Endothelial cell of umbilical vein (primary cell): ENCODE measurements at regions not wholly inside any gene's neighbourhood (a gene's known extent, or its start where the extent isn't known, plus 50 kb on each side); places are given as distances from the start of the nearest gene placed in this dataset.

ENCODE experiments used
- BruUV-seq: library from RNA; stranded (reverse); fragments of 400-500 nt; replicated peaks from 2 replicates; lab custom pipeline; 2021; lab: Mats Ljungman, UMichigan
- CTCF ChIA-PET: fragments of 300-600, 350-600 bp; sonication (Branson Sonifier 250); formaldehyde crosslinking; loops from one replicate; lab custom pipeline; 2021; ENCODE audit warnings: antibody characterized with exemption, inconsistent platforms; lab: Charles Lee
- POLR2A ChIA-PET: fragments of 300-600, 350-600 bp; sonication (Branson Sonifier 250); formaldehyde crosslinking; loops from one replicate; lab custom pipeline; 2021; ENCODE audit warnings: antibody characterized with exemption, inconsistent platforms; lab: Charles Lee
- DNase-seq: peaks from one replicate; pipeline ENCODE4 v3.0.0-alpha.2; 2011; ENCODE audit warnings: low read depth, low spot score
- FAIRE-seq: peaks from 2 replicates; lab custom pipeline; 2011; peaks lifted over from hg19 to GRCh38; lab: Jason Lieb, UNC
- H2AFZ ChIP-seq: 2 replicates; pipeline ENCODE4 v1.6.0; 2012; ENCODE audit warnings: low read depth, low read length, control low read depth, inconsistent platforms
- H3K27ac ChIP-seq: 2 replicates; pipeline ENCODE4 v1.5.1; 2011; ENCODE audit warnings: low read depth, mild to moderate bottlenecking, control low read depth, low read length, moderate library complexity; ENCODE audit not compliant: insufficient read depth
- H3K27me3 ChIP-seq, 2 experiments: 2 replicates each; pipeline versions ENCODE4 v1.6.0 to v1.6.1; 2011; ENCODE audit warnings: low read length in 2 of 2, mixed read lengths in 1 of 2; ENCODE audit not compliant: control insufficient read depth in 2 of 2, insufficient read depth in 2 of 2
- H3K36me3 ChIP-seq, 2 experiments: 2 replicates in 1 of 2; 3 replicates in 1 of 2; pipeline ENCODE4 v1.5.1; 2011; ENCODE audit warnings: low read length in 2 of 2, mild to moderate bottlenecking in 1 of 2, moderate library complexity in 1 of 2; ENCODE audit not compliant: control insufficient read depth in 2 of 2, insufficient read depth in 2 of 2; ENCODE audit errors: extremely low read depth in 1 of 2
- H3K4me1 ChIP-seq: 3 replicates; pipeline ENCODE4 v1.5.1; 2011; ENCODE audit warnings: mild to moderate bottlenecking, low read length; ENCODE audit not compliant: control insufficient read depth, insufficient read depth; ENCODE audit errors: extremely low read depth
- H3K4me2 ChIP-seq: 2 replicates; pipeline ENCODE4 v1.6.1; 2011; ENCODE audit warnings: low read length, control low read depth, mixed read lengths; ENCODE audit not compliant: insufficient read depth
- H3K4me3 ChIP-seq, 3 experiments: fragments of 200-600 bp in 1 of 3; sonication (generic), shearing (Covaris generic) in 1 of 3; replicated peaks in 1 of 3; 2 replicates each; pipeline ENCODE4 v1.5.1; 2011 to 2016; ENCODE audit warnings: control low read depth in 3 of 3, low read length in 3 of 3, mild to moderate bottlenecking in 2 of 3, inconsistent platforms in 1 of 3, low read depth in 1 of 3, moderate library complexity in 1 of 3; ENCODE audit not compliant: insufficient read depth in 1 of 3
- H3K79me2 ChIP-seq: 2 replicates; pipeline ENCODE4 v1.6.0; 2012; ENCODE audit warnings: low read length, inconsistent platforms; ENCODE audit not compliant: control insufficient read depth, insufficient read depth
- H3K9ac ChIP-seq: replicated peaks from 2 replicates; pipeline ENCODE3; 2011; ENCODE audit warnings: low read length, control low read depth; ENCODE audit not compliant: insufficient read depth; ENCODE audit errors: extremely low read depth
- H3K9me1 ChIP-seq: replicated peaks from 3 replicates; pipeline ENCODE4 v1.6.0; 2011; ENCODE audit warnings: mild to moderate bottlenecking, low read length; ENCODE audit not compliant: control insufficient read depth, insufficient read depth; ENCODE audit errors: extremely low read depth
- H3K9me3 ChIP-seq: replicated peaks from 2 replicates; pipeline ENCODE4 v1.5.1; 2012; ENCODE audit warnings: low read length, inconsistent platforms; ENCODE audit not compliant: control insufficient read depth, insufficient read depth
- H4K20me1 ChIP-seq: replicated peaks from 2 replicates; pipeline ENCODE3; 2011; ENCODE audit warnings: mild to moderate bottlenecking, low read length; ENCODE audit not compliant: control insufficient read depth, insufficient read depth; ENCODE audit errors: extremely low read depth
- EZH2 ChIP-seq: IDR thresholded peaks from 2 replicates; pipeline ENCODE4 v1.6.1; 2012; ENCODE audit warnings: borderline replicate concordance, low read depth, mild to moderate bottlenecking, moderate library complexity, low read length, inconsistent platforms; ENCODE audit not compliant: severe bottlenecking
- FOS ChIP-seq: IDR thresholded peaks from 2 replicates; pipeline ENCODE4 v1.6.1; 2011; ENCODE audit warnings: mild to moderate bottlenecking, low read length, moderate library complexity, borderline replicate concordance; ENCODE audit not compliant: insufficient read depth
- GATA2 ChIP-seq: IDR thresholded peaks from 2 replicates; pipeline ENCODE4 v1.7.0; 2011; ENCODE audit warnings: low read depth, mild to moderate bottlenecking, moderate library complexity, mixed read lengths, low read length; ENCODE audit not compliant: insufficient read length, insufficient read depth
- JUN ChIP-seq: IDR thresholded peaks from 2 replicates; pipeline ENCODE4 v1.6.1; 2011; ENCODE audit warnings: borderline replicate concordance, low read depth; ENCODE audit not compliant: insufficient read length, insufficient read depth
- MYC ChIP-seq: IDR thresholded peaks from one replicate; pipeline ENCODE4 v1.6.1; 2011; ENCODE audit warnings: mild to moderate bottlenecking, low read depth, low read length
- POLR2A ChIP-seq: IDR thresholded peaks from 2 replicates; pipeline ENCODE4 v1.6.1; 2012; ENCODE audit warnings: low read depth, mild to moderate bottlenecking, control low read depth, low read length
- POLR2AphosphoS5 ChIP-seq: IDR thresholded peaks from 2 replicates; pipeline ENCODE4 v1.6.1; 2012; ENCODE audit warnings: low read depth, mild to moderate bottlenecking, control low read depth, low read length, moderate library complexity; ENCODE audit not compliant: insufficient read depth
- dilution Hi-C: fragments of 300-500 bp; cut with MboI; formaldehyde crosslinking; loops from one replicate; pipeline ENCODE4 v1.15.0; 2019; ENCODE audit warnings: low sequenced_read_pairs; ENCODE audit not compliant: extremely low pct_ligation_motif_present
- intact Hi-C: fragments of 100-400 bp; cut with micrococcal nuclease; formaldehyde crosslinking; loops from one replicate; pipeline ENCODE4 v1.10.0; 2022
- TF ChIP-seq, protein P1 (sequence below), 2 donors: IDR thresholded peaks; 1 replicate in 1 of 2; 2 replicates in 1 of 2; pipeline ENCODE4 v1.5.1; 2011; ENCODE audit warnings: low read length in 2 of 2, mild to moderate bottlenecking in 2 of 2, moderate library complexity in 2 of 2, control low read depth in 1 of 2, inconsistent platforms in 1 of 2, low read depth in 1 of 2; ENCODE audit not compliant: insufficient read depth in 1 of 2; ENCODE audit errors: extremely low read depth in 1 of 2
- TF ChIP-seq, protein P2 (sequence below): IDR thresholded peaks from 2 replicates; pipeline ENCODE4 v1.6.1; 2011; ENCODE audit not compliant: insufficient read depth, insufficient read length

DNA sequence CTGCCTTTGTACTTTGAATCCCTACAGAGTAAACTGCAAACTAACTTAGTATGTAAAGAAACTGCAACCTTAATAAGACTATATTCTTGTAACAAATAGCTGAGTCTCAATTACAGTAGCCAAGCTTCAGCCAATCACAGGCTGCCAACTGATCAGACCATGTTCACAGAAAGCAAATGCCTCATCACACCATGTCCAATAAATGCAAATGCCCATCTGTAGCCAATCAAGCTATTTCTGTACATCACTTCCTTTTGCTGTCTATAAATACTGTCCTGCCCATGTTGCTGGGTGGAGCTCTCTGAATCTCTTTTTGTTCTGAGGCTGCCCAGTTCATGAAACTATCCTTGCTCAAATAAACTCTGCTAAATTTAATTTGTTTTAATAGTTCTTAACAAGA, 531.7 kb upstream of the TOM1L1 start:
- Histone ChIP-seq H2AFZ (no peak overlapping the region), H3K79me2 (no peaks in the 10 kb centered on the region), H3K4me3 (no peak overlapping the region), H3K9me3 (peaks cover 1% of the 10 kb centered on the region), H3K27ac (no peak overlapping the region), H3K9ac (no peak overlapping the region), H3K9me1 (no peaks in the 10 kb centered on the region), H3K4me2 (no peak overlapping the region), H3K27me3 (no peaks in the 10 kb centered on the region), H4K20me1 (no peaks in the 10 kb centered on the region), H3K36me3 (no peaks in the 10 kb centered on the region), H3K4me1 (no peaks in the 10 kb centered on the region)
- dilution Hi-C loops (no loop called here), intact Hi-C loops (no loop called here)
- TF ChIP-seq POLR2AphosphoS5 (no peak), POLR2A (no peak), MYC (no peak), FOS (no peak), GATA2 (no peak), EZH2 (no peak), JUN (no peak)
- TF ChIP-seq, protein P1, sequence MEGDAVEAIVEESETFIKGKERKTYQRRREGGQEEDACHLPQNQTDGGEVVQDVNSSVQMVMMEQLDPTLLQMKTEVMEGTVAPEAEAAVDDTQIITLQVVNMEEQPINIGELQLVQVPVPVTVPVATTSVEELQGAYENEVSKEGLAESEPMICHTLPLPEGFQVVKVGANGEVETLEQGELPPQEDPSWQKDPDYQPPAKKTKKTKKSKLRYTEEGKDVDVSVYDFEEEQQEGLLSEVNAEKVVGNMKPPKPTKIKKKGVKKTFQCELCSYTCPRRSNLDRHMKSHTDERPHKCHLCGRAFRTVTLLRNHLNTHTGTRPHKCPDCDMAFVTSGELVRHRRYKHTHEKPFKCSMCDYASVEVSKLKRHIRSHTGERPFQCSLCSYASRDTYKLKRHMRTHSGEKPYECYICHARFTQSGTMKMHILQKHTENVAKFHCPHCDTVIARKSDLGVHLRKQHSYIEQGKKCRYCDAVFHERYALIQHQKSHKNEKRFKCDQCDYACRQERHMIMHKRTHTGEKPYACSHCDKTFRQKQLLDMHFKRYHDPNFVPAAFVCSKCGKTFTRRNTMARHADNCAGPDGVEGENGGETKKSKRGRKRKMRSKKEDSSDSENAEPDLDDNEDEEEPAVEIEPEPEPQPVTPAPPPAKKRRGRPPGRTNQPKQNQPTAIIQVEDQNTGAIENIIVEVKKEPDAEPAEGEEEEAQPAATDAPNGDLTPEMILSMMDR (IDR thresholded peaks at IDR 0.05; ENCODE audit: extremely low read depth in 1 of 2, insufficient read depth in 1 of 2, low read depth in 1 of 2, low read length in 2 of 2) = no peak
- TF ChIP-seq, protein P2, sequence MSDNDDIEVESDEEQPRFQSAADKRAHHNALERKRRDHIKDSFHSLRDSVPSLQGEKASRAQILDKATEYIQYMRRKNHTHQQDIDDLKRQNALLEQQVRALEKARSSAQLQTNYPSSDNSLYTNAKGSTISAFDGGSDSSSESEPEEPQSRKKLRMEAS = no peak
- ChIA-PET POLR2A (no interaction called here), CTCF (no interaction called here)
- FAIRE-seq (no peak), DNase-seq (no peak)
- BruUV-seq = no TSS peak
